SK-N-MC (cell line): ENCODE measurements at regions not wholly inside any gene's neighbourhood (a gene's known extent, or its start where the extent isn't known, plus 50 kb on each side); places are given as distances from the start of the nearest gene placed in this dataset.

ENCODE experiments used
- EZH2 ChIP-seq: fragments of 200-600 bp; sonication (generic); IDR thresholded peaks from one replicate; pipeline ENCODE4 v1.6.1; 2017; ENCODE audit warnings: antibody characterized with exemption
- POLR2AphosphoS5 ChIP-seq: IDR thresholded peaks from 2 replicates; pipeline ENCODE4 v1.6.1; 2012; ENCODE audit warnings: mild to moderate bottlenecking, low read depth, low read length, borderline replicate concordance

DNA sequence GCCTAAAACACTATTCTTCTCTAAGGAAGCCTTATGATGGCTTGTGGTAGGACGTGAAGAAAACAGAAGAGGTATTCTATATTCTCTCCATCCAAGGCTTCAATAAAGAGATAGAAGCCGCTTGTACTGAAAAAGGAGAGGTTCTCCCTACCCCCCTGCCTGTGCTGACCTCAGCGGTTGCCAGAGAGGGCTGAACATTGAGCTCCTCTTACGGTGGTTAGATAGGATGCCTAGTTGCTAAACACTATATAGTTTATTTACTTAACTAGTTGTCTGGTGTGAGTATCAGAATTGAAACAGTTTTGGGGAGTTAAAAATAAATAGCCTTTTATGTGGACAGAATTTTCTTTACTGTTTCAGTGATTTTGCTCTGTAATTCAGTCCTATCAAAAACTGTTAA, 112.2 kb downstream of the TFPI2 start:
- TF ChIP-seq EZH2: no peak
- no peak for TF ChIP-seq POLR2AphosphoS5
